ENCODE measurements at regions not wholly inside any gene's neighbourhood (a gene's known extent, or its start where the extent isn't known, plus 50 kb on each side); places are given as distances from the start of the nearest gene placed in this dataset.

- TF ChIP-seq EZH2phosphoT487 (IDR thresholded peaks at IDR 0.05; ENCODE audit: low read depth, severe bottlenecking, unreplicated experiment), result no peak
- TF ChIP-seq CTCF (IDR thresholded peaks at IDR 0.05; ENCODE audit: poor library complexity), result no peak
These were observed 230.0 kb upstream of the TOPAZ1 start for GRCh38 chr3:44011680-44012079.

Measured in hepatocyte (in vitro differentiated cells).